DMS53 treated with DMSO at 0.1 percent for 48 hours (cell line): ENCODE measurements at regions not wholly inside any gene's neighbourhood (a gene's known extent, or its start where the extent isn't known, plus 50 kb on each side); places are given as distances from the start of the nearest gene placed in this dataset.

Source experiments
- DNase-seq: peaks from one replicate; lab custom pipeline; 2025; ENCODE audit not compliant: unreplicated experiment; lab: John Stamatoyannopoulos, UW

DNA sequence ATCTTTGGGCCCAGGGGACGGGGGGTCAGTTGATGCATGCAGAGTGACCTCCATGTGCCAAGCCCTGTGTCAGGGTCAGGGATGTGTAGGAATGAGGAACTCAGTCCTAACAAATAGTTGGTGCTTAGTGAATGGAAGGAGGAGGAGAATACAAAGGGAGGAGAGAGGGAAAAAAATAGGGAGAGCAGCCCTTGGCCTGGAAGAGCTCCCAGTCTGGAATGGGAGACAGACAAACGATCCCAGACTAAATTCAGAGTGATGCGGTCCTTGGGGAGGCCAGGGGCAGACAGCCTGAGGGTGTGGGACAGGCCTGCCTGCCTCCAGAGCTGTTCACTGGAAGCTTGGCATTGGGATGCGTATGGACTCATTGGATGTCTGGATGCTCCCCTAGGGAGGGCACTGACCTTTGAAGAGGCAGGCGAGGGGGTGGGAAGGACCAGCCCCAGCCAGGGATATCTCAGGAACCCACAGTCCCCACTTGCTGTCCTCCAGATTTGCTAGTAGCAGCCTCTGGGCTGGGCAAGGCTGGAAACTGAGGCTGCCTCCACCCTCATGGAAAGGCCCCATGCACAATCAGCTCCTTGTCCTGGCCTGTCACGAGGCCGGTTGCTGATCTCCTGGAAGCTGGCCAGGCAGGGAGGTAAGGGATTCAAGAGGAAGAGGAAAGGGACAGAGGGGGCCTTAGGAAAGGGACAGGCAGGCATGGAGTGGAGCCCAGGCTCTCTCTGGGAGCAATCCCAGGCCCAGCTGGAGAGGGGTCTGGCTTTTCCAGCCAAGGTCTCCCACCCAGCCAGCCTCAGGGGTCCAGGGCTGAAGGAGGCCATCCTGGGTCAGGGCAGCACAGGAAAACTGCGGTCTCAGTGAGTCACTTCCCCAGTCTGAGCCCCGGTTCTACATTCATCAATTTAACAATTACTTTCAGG lies 69.0 kb upstream of the GGTA1 start:
- no peak for DNase-seq

DNA sequence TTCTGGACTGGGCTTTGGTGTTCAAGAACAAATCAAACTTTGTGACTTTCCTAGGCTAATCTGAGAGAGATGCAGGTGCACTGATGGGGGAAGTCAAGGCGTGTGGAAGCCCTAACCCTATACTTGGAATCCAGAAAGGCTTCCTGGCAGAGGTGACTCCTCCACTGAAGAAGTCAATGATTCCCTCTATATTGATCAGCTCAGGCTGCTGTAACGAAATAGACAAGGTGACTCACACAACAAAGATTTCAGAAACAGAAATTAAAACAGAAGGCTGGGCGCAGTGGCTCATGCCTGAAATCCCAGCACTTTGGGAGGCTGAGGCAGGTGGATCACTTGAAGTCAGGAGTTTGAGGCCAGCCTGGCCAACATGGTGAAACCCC lies 69.6 kb upstream of the GGTA1 start:
- DNase-seq = no peak

DNA sequence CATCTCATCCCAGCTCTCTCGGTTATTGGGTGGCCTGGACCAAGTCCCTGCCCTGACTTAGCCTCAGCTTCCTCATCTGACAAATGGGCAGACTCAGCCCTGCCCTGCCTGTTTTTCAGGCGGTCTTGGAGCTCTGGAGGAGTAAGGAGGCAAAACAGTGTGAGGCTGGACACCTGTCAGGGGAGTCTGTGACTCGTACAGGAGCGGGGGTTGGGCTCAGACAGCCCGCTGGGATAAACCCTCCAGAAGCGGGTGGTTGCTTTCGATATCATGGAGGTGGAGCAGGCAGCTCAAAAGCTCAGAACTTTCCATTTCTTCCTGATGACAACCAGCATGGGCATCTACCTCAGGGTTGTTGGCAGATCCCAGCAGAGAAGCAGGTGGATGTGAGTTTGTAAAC lies 72.9 kb upstream of the GGTA1 start:
- DNase-seq = no peak

DNA sequence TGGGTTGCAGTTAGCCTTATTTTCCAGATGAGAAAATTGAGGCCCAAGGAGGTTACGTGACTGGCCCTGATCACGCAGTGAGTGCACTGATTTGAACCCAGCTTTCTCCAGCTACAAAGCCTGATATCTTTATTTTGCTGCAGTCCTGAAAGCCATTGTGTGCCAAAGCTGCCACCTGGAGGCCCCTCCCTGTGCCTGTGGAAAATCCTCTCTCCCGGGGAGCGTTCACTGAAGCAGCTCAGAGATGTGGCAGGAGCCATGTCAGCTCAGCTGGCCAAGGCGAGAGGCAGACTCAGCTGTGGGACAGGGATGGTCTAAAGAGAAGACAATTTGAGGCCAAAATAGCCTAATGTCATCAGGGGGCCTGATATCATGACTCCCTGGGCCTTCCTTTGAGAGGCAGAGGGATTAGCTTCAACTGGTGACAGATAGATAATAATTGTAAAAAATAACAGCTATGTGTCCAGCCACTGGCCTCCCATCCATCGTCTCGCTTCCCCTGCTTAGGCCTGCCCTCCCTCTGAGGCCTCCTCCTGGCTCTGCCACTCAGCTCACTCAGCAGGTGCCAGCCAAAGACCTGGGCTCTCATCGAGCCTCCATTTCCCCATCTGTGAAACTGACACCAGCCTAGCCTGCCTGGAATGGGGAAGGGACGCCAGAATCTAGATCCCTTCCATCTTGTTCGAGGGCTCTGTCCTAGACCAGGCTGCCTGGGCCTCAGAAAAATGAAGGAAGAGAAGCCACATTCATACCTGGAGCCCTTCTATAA lies 74.3 kb upstream of the GGTA1 start:
- no peak for DNase-seq

- no peak for DNase-seq
These were observed 75.3 kb upstream of the GGTA1 start for GRCh38 chr9:121574774-121575519.

- DNase-seq = no peak
These were observed 75.0 kb upstream of the DAB2IP start for GRCh38 chr9:121576281-121577075.

DNA sequence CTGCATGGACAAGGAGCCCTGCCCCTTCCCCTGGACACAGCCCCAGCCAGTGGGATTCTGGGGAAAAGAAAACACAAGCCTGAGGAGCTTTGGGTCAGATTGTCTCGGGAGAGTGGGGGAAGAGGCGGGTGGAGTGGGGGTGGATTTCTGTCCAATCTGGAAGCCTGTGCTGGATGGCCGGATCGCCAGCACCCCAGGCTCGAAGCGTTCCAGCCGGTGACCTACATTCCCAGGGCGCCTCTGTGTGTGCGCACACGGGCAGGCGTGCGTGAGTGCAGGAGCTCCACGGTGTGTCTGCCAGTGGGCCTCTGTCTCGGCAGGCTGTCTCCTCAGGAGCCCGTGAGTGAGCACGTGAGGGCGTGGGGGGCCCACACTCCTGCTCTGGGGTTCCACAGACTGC lies 74.3 kb upstream of the DAB2IP start:
- no peak for DNase-seq

DNA sequence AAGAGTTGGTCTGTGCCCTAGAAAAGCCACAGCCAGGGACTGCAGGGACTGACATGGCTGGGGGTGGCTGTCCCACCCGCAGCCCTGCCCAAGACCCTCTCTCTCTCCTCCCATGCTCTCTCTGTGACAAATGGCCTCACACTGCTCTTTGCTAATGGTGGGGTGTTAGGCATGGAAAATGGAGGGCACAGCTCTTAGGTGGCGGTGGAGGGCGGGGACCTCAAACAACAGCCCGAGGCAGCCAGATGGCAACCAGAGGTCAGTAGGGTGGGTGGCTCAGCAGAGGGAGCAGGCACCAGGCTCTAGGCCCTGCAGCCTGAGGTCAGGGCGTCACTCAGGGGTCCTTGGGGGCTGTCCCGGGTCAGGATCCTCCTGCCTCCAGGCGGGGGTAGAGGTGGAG lies 73.9 kb upstream of the DAB2IP start:
- DNase-seq = no peak

DNA sequence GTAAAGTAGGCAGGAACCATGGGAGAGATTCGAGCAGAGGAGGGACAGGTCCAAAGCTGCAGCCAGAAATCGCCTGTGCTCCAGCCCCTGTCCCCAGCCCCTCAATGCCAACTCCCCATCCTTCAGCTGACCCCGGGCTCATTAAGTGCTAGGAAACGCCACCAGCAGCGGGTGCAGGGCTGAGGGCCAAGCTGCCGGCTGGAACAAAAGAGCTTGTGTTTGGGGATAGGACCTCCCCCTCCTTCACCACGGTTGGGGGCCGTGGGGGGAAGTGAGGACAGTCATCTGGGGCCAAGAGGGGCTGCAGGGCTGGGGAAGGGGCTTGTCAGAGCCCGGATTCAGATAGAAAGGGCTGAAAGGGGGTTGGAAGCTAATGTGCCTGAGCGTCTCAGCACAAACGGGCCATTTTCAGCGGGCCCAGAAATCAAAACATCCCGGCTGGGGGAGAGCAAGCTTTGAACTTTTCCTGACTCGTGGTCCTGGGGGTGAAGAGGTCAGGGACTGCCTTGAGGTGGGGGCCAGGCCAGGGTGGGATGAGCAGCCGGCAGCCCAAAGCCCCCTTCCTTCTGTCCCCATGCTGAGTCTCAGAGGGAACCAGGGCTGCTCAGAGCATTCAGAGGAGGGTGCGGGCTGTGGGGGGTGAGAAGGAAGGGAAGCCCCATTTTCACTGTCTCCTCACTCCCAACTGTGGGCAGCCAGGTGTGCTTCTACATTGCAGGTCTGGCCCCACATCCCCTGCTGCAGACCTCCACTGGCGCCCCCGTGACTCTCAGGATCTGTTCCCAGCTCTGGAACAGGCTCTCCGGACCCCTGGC lies 69.4 kb upstream of the DAB2IP start:
- no peak for DNase-seq

GRCh38 chr9:121582641-121583040 lies 68.8 kb upstream of the DAB2IP start:
- no peak for DNase-seq

GRCh38 chr9:121584421-121584820 lies 67.0 kb upstream of the DAB2IP start:
- DNase-seq = no peak

GRCh38 chr9:121587863-121588262 lies 63.6 kb upstream of the DAB2IP start:
- no peak for DNase-seq

DNA sequence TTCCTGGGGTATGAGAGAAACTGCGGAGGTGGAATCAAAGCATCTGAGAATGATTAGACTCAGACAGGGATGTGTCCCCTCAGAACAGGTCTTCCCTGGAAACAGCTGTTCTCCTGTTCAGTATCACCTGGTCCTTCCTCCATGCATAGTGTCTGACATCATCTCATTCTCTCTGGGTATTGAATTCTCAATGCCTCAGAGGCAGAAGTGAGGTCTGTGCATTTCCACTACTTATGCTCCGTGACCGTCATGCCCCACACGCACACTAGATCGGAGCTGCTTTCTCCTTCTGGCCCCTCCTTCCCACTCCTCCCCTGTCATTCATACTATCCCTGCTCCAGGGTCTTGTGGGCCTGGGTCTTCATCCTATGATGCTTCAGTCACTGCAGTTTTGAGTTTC lies 61.4 kb upstream of the DAB2IP start:
- DNase-seq = no peak

- no peak for DNase-seq
These were observed 59.2 kb upstream of the DAB2IP start for GRCh38 chr9:121592265-121592664.

GRCh38 chr9:121593066-121593465 lies 58.4 kb upstream of the DAB2IP start:
- DNase-seq = no peak

DNA sequence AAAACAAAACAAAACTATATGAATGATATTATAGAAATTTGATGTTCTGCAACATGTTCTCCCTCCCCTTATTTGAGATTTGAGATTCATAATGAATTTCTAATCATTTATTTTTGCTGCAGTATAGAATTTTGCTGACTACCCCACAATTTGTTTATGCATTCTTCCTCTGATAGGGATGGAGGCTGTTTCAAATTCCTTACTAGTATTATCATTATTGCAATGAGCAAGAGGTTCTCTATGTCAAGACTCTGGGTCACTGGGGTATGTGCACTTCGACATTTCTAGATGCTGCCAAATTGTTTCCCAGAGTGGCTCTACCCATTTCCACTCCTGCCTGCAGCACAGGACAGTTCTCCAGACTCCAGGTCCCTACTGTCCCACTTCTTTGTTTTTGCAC lies 54.9 kb upstream of the DAB2IP start:
- DNase-seq = no peak

- DNase-seq = no peak
These were observed 53.7 kb upstream of the DAB2IP start for GRCh38 chr9:121597698-121598166.

DNA sequence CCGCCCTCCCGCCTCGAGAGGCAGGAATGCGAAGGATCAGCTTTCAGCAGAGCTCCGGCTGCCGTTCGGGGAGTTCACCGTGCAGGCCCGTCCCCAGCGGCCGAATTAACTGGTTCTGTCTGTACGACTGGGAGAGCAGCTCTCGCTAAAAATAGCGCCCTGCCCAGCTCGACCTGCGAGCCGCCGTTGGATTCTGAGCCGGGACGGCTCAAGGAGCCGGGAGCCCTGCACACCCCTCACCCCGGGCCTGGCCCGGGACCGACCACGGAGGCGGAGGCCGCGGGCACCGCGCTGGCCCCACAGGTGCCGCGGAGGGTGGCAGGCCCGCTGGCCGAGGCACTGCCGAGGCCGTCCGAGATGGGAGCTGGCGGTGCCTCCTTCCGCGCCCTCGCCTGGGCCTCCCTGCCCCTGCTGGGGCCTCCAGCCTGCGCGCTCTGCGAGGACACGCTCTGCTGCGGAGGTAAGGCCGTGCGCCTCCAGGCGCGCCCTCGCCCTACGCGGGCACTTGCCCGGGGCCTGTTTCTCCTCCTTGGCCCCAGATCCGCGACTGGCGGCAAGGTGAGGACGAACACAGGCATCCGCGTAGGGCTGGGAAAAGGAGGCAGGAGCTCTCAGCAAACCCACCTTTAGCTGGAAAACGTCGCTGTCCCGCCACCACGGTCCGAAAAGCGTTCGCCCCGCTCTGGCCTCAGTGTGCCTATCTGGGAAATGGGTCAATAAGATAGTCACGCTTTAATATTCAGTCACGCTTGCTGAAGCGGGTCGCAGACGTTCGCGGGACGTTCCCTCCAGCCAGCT lies 53.1 kb upstream of the DAB2IP start:
- no peak for DNase-seq
